HUES6 (cell line): ENCODE measurements at regions not wholly inside any gene's neighbourhood (a gene's known extent, or its start where the extent isn't known, plus 50 kb on each side); places are given as distances from the start of the nearest gene placed in this dataset.
A peak's percentile ranks its signal among the peaks of the same experiment; 100 is the strongest.
"Not testable (repeated sequence)": the region's sequence is repeated elsewhere in the genome, so short reads cannot be mapped to it uniquely, and the experiment has no call there.

Source experiments
- H3K27ac ChIP-seq: 2 replicates; pipeline ENCODE4 v1.7.0; 2013; ENCODE audit warnings: low read depth, mild to moderate bottlenecking, low read length, inconsistent platforms
- H3K27me3 ChIP-seq: 2 replicates; pipeline ENCODE4 v1.6.1; 2013; ENCODE audit warnings: low read length; ENCODE audit not compliant: control insufficient read depth, insufficient read depth
- H3K36me3 ChIP-seq: 2 replicates; pipeline ENCODE4 v1.6.1; 2013; ENCODE audit warnings: low read length; ENCODE audit not compliant: control insufficient read depth, insufficient read depth
- H3K4me1 ChIP-seq: 2 replicates; pipeline ENCODE4 v1.6.1; 2013; ENCODE audit warnings: low read length; ENCODE audit not compliant: control insufficient read depth, insufficient read depth
- H3K4me3 ChIP-seq: 2 replicates; pipeline ENCODE4 v1.5.1; 2013; ENCODE audit warnings: low read depth, low read length
- H3K9ac ChIP-seq: one replicate; pipeline ENCODE4 v1.6.1; 2013; ENCODE audit warnings: mild to moderate bottlenecking, low read length
- H3K9me3 ChIP-seq: 2 replicates; pipeline ENCODE4 v1.6.1; 2013; ENCODE audit warnings: low read depth, low read length; ENCODE audit not compliant: control insufficient read depth, insufficient read depth

DNA sequence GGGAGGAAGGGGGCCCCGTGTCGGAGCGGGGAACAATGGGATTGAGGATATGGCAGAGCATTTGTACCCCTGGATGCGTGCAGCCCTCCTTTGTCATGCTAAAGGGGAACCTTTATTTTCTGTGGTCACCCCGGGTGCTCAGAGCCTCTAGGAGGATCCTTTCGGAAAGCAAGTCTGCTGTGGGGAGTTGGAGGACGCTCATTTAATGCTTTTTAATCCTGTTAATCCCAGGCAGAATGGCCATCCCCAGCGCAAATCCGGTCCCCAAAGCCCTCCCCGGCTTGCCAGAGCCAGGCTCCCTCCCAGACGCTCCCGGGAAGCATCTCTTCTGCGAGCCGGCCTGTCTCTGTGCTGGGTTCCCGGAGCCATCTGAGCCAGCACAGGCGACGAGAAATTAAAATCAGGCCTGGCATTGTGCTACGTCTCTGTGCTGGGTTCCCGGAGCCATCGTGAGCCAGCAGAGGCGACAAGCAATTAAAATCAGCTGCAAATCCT lies 113.2 kb upstream of the PPP2R3B start:
- H3K4me3 ChIP-seq = peak overlapping the region; percentile 40
- peak overlapping the region; percentile 57 for H3K9ac ChIP-seq
- H3K9me3 ChIP-seq = no peaks in the 10 kb centered on the region
- H3K36me3 ChIP-seq = no peaks in the 10 kb centered on the region
- peaks cover 29% of the 10 kb centered on the region for H3K27me3 ChIP-seq
- peaks cover 11% of the 10 kb centered on the region for H3K4me1 ChIP-seq
- 0 out of 2 replicates have a peak overlapping the region, but pooled peaks have one; percentile 10 for H3K27ac ChIP-seq

DNA sequence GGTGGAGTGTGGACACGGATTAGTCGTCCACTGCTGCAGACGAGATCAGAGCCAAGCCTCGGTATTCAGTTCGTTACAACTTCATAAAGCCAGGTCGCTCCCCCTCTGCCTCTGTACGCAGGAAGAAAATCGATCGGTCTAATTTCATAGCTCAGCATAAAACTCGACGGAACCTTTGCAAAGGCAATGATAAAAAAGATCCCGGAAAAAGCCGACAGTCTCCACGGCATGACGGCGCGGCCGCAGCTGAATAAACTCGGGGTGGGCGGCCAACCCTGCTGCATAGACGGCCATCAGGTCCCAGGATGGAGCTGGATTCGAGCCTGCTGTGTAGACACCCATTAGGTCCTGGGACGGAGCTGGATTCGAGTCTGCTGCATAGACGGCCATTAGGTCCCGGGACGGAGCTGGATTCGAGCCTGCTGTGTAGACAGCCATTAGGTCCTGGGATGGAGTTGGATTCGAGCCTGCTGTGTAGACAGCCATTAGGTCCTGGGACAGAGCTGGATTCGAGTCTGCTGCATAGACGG lies 113.8 kb upstream of the PPP2R3B start:
- Histone ChIP-seq H3K9me3 (no peaks in the 10 kb centered on the region), H3K27me3 (peaks cover 29% of the 10 kb centered on the region), H3K27ac (no peak overlapping the region), H3K4me1 (peaks cover 11% of the 10 kb centered on the region), H3K36me3 (no peaks in the 10 kb centered on the region), H3K9ac (peak overlapping the region; percentile 57), H3K4me3 (peak overlapping the region; percentile 40)

DNA sequence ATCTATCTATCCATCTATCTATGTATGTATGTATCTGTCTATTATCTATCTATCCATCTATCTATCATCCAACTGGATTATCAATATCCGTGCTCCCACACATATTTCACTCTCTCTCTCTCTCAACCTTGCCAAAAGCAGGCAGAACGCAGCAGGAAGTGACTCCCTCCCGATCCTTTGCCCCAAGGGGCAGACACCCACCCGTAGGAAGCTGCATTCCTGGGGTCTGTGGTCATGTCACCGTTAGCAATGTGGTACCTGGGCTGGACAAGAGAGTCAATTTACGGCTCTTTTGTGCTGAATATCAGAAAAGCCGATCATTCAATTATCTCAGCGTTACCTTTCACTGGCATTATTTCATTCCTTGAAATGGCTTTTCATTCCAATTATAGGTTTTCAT lies 119.6 kb upstream of the PPP2R3B start:
- no peak overlapping the region for H3K4me3 ChIP-seq
- H3K27ac ChIP-seq = no peak overlapping the region

DNA sequence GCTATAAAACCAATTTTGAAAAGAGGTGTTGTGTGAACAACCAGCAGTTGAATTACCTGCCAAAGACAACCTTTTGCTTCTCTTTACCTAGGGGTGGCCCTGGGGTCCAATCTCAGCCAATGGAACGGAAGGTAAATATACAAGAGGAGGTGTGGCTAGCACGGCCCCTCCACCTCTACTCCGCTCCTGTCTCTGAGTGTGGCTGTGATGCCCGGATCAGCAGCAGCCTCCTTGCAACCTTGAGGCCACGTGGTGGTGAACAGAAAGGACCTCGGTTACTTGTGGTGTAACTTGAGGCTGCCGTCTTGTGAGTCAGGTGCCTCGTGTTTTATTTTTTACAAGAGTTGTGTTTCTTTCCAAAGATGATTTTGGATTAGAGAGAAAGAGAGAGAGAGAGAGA lies 121.5 kb upstream of the PPP2R3B start:
- Histone ChIP-seq H3K4me3 (no peak overlapping the region), H3K36me3 (no peaks in the 10 kb centered on the region), H3K9me3 (peaks cover 5% of the 10 kb centered on the region; the same call in 1 of the 2 replicates), H3K27me3 (peaks cover 20% of the 10 kb centered on the region), H3K4me1 (peaks cover 3% of the 10 kb centered on the region; the same call in 1 of the 2 replicates), H3K9ac (no peak overlapping the region), H3K27ac (no peak overlapping the region)

More for the DNA sequence above, 119.6 kb upstream of the PPP2R3B start:
- Histone ChIP-seq H3K9ac (no peak overlapping the region), H3K27me3 (peaks cover 16% of the 10 kb centered on the region), H3K36me3 (no peaks in the 10 kb centered on the region), H3K9me3 (peaks cover 5% of the 10 kb centered on the region; the same call in 1 of the 2 replicates), H3K4me1 (peaks cover 3% of the 10 kb centered on the region; the same call in 1 of the 2 replicates)

DNA sequence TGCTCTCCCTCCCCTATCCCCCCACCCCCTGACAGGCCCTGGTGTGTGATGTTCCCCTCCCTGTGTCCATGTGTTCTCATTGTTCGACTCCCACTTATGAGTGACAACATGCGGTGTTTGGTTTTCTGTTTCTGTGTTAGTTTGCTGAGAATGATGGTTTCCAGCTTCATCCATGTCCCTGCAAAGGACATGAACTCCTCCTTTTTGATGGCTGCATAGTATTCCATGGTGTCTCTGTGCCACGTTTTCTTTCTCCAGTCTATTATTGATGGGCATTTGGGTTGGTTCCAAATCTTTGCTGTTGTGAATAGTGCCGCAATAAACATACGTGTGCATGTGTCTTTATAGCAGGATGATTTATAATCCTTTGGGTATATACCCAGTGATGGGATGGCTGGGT lies 121.8 kb upstream of the SHOX start:
- not testable (repeated sequence) for H3K27ac ChIP-seq, H3K9me3 ChIP-seq, H3K9ac ChIP-seq, H3K4me3 ChIP-seq, H3K36me3 ChIP-seq, H3K4me1 ChIP-seq
- H3K27me3 ChIP-seq = peaks cover 20% of the 10 kb centered on the region

DNA sequence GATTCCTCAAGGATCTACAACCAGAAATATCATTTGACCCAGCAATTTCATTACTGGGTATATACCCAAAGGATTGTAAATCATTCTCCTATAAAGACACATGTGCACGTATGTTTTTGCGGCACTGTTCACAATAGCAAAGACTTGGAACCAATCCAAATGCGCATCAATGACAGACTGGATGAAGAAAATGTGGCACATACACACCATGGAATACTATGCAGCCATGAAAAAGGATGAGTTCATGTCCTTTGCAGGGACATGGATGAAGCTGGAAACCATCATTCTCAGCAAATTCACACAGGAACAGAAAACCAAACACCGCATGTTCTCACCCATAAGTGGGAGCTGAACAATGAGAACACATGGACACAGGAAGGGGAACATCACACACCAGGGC lies 119.5 kb upstream of the SHOX start:
- H3K27ac ChIP-seq, H3K9ac ChIP-seq, H3K4me3 ChIP-seq, H3K36me3 ChIP-seq, H3K4me1 ChIP-seq, H3K9me3 ChIP-seq: not testable (repeated sequence)
- peaks cover 24% of the 10 kb centered on the region for H3K27me3 ChIP-seq

DNA sequence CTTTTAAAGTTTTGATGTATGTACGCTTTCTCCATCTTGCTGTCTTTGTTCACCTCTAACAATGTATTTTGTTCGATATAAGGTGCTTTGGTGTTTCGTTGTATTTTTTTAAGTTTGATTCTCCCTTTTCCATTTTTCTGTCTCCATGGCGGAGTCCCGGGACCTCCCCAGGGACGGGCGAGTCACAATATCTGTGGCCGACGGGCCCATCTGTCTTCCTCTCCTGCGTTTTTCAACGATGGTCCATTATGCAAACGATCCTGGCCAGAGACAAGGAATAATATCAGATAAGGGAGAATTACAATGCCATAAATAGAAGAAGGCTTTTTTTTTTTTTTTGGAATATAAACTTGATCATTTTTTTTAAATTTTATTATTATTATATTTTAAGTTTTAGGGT lies 112.3 kb upstream of the SHOX start:
- Histone ChIP-seq H3K27me3 (peaks cover 23% of the 10 kb centered on the region), H3K9ac (no peak overlapping the region)

DNA sequence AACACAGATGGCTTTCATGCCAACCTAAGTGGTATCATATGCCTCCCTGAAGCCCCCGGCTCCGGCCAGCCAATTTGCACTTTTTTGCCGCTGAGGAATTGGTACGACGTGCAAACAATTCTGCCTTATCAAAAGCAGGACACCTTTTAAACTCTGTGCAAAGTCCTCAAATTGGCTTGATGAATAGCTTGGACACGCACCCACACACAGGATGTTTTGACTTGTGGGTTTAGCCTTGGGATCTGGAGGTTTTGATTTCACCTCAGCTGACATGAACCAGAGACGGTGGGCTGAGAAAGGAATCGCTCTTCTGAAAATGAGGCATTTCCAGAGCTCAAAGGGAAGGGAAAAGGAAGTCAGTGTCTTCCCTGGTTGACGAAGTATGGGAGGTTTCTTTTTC lies 110.8 kb upstream of the SHOX start:
- no peaks in the 10 kb centered on the region for H3K36me3 ChIP-seq
- no peak overlapping the region for H3K9ac ChIP-seq
- H3K27ac ChIP-seq = no peak overlapping the region
- peaks cover 23% of the 10 kb centered on the region for H3K27me3 ChIP-seq
- H3K4me3 ChIP-seq = no peak overlapping the region
- H3K9me3 ChIP-seq = no peaks in the 10 kb centered on the region
- H3K4me1 ChIP-seq = no peaks in the 10 kb centered on the region

More for the DNA sequence above, 112.3 kb upstream of the SHOX start:
- no peaks in the 10 kb centered on the region for H3K36me3 ChIP-seq
- H3K9me3 ChIP-seq = no peaks in the 10 kb centered on the region
- no peak overlapping the region for H3K4me3 ChIP-seq
- H3K4me1 ChIP-seq = no peaks in the 10 kb centered on the region
- H3K27ac ChIP-seq = no peak overlapping the region

DNA sequence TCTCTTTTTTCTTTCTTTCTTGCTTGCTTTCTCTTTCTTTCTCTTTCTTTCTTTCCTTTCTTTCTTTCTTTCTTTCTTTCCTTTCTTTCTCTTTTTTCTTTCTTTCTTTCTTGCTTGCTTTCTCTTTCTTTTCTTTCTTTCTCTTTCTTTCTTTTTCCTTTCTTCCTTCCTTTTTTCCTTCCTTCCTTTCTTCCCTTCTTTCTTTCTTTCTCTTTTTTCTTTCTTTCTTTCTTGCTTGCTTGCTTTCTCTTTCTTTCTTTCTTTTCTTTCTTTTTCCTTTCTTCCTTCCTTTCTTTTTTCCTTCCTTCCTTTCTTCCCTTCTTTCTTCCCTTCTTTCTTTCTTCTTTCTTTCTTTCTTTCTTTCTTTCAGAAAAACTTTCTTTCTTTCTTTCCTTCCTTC lies 108.1 kb upstream of the SHOX start:
- Histone ChIP-seq H3K9ac (no peak overlapping the region), H3K4me1 (no peaks in the 10 kb centered on the region), H3K4me3 (no peak overlapping the region), H3K27me3 (peaks cover 22% of the 10 kb centered on the region), H3K9me3 (peaks cover 4% of the 10 kb centered on the region; the same call in 1 of the 2 replicates), H3K36me3 (no peaks in the 10 kb centered on the region), H3K27ac (no peak overlapping the region)

DNA sequence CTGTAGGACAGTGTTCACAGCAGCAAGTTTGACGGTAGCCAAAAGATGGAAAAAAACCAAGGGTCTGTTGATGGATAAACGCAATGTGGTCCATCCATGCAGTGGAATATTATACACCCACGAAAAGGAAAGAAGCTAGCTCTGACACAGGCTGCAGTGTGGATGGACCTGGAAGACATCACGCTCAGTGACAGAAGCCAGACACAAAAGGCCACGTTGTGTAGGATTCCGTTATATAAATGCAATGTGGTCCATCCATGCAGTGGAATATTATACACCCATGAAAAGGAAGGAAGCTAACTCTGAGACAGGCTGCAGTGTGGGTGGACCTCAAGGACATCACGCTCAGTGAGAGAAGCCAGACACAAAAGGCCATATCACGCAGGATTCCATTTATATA lies 105.5 kb upstream of the SHOX start:
- Histone ChIP-seq H3K9ac (no peak overlapping the region), H3K4me3 (no peak overlapping the region), H3K27me3 (peaks cover 15% of the 10 kb centered on the region), H3K9me3 (peaks cover 4% of the 10 kb centered on the region; the same call in 1 of the 2 replicates), H3K4me1 (no peaks in the 10 kb centered on the region), H3K36me3 (no peaks in the 10 kb centered on the region), H3K27ac (no peak overlapping the region)

DNA sequence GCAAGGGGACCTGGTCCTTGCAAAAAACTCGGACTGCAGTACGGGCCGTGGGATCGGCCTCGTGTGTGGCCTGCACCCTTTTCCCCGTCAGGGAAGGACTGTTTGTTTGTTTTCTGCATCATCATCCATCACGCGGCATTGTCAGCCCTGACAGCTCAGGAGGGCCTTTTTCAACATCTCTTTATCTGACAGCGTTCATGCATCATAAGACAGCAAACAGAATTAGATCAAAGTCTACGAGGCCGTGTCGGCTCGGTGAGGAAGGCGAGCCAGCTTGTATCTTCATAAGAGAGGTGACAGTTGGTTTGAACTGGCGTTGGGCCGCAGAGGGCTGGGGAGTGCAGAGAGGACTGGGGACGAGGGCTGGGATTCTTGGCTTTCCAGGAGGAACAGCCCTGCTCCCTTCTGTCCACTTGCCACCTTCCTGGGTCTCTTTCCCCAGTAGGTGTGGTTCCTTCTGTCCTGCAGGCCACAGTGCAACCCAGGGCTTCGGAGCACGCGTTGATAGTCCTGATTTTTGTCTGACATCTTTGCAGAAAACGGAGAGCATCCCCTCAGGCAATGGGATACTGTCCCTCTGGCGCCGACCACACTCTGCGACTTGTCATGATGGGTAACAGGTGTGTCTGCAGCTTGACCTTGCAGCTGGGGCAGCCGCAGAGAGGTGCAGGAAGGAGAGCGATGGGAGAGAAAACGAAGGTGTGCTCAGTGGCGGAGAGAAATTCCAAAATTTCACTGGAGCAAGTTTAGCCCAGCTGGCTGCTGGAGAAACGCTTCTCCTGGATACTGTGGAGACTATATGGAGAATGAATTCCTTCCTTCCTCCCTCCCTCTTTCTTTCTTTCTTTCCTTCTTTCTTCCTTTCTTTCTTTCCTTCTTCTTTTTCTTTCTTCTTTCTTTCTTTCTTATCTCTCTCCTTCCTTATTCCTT lies 104.0 kb upstream of the SHOX start:
- Histone ChIP-seq H3K4me3 (no peak overlapping the region), H3K4me1 (peaks cover 6% of the 10 kb centered on the region), H3K9me3 (peaks cover 4% of the 10 kb centered on the region; the same call in 1 of the 2 replicates), H3K27ac (no peak overlapping the region), H3K36me3 (no peaks in the 10 kb centered on the region), H3K9ac (no peak overlapping the region), H3K27me3 (peaks cover 15% of the 10 kb centered on the region)
